ENCODE measurements at regions not wholly inside any gene's neighbourhood (a gene's known extent, or its start where the extent isn't known, plus 50 kb on each side); places are given as distances from the start of the nearest gene placed in this dataset.

DNA sequence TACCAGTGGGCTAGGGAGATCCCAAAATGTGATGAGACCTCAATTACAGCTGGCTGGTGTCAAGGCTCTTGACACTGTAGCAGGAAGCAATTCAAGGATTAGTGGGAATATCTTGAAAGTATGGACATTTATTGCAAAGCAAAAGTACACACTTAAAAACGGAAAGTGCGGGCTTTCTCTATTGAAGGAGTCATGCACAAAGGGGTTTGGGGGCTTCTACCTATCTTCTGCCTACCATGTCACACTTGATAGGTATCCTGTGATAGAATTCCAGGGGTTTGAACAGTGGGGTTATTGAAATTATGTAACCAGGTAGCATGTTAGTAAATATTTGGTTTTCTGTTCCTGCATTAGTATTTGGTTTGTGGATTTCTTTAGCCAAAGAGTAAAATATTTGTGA lies 1652.1 kb upstream of the DDX18 start:
- DNase-seq (ENCODE audit: low read depth, low spot score) (no peak), ATAC-seq (no peak), FAIRE-seq (no peak)
- BruUV-seq (replicated peaks), result no TSS peak
- in situ Hi-C loops (cut with MboI) (no loop called here), intact Hi-C loops (cut with micrococcal nuclease; ENCODE audit: unreplicated experiment) (no loop called here)
- ChIA-PET CTCF (no interaction called here), SMC1A (ENCODE audit: uncharacterized antibody, unreplicated experiment) (no interaction called here), POLR2A (no interaction called here), RAD21 (ENCODE audit: unreplicated experiment) (no interaction called here)
- Histone ChIP-seq H3K36me3 (ENCODE audit: control insufficient read depth in 2 of 2, insufficient read depth in 2 of 2, low read length in 1 of 2) (no peaks in the 10 kb centered on the region), H3K4me3 (no peak overlapping the region), H3K27me3 (replicated peaks in 1 of 2; ENCODE audit: control insufficient read depth in 2 of 2, insufficient read depth in 2 of 2, low read length in 1 of 2) (no peaks in the 10 kb centered on the region), H2AFZ (ENCODE audit: control insufficient read depth, low read depth, low read length) (no peak overlapping the region), H3K27ac (ENCODE audit: control insufficient read depth, insufficient read depth) (no peak overlapping the region), H4K20me1 (ENCODE audit: control insufficient read depth, insufficient read depth) (no peaks in the 10 kb centered on the region), H3K79me2 (ENCODE audit: control insufficient read depth, insufficient read depth, low read length) (no peaks in the 10 kb centered on the region), H3K9me3 (replicated peaks; ENCODE audit: control insufficient read depth, insufficient read depth, low read length) (no peaks in the 10 kb centered on the region), H3K4me1 (ENCODE audit: control insufficient read depth, insufficient read depth, low read length) (no peaks in the 10 kb centered on the region), H3K4me2 (ENCODE audit: control insufficient read depth, insufficient read depth) (no peak overlapping the region), H3K9ac (ENCODE audit: control insufficient read depth, insufficient read depth, low read length) (no peak overlapping the region)
- 27% methylated on average over 2 of the region's 2 CpGs for WGBS (ENCODE audit: insufficient coverage, insufficient replicate concordance, low lambda C conversion rate, missing lambda C conversion rate)
- no peak for TF ChIP-seq NBN (IDR thresholded peaks at IDR 0.05)
- TF ChIP-seq, protein P1, sequence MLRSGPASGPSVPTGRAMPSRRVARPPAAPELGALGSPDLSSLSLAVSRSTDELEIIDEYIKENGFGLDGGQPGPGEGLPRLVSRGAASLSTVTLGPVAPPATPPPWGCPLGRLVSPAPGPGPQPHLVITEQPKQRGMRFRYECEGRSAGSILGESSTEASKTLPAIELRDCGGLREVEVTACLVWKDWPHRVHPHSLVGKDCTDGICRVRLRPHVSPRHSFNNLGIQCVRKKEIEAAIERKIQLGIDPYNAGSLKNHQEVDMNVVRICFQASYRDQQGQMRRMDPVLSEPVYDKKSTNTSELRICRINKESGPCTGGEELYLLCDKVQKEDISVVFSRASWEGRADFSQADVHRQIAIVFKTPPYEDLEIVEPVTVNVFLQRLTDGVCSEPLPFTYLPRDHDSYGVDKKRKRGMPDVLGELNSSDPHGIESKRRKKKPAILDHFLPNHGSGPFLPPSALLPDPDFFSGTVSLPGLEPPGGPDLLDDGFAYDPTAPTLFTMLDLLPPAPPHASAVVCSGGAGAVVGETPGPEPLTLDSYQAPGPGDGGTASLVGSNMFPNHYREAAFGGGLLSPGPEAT (IDR thresholded peaks at IDR 0.05; ENCODE audit: low read depth), result no peak
- no peak for TF ChIP-seq KAT2A (conservative IDR thresholded peaks at IDR 0.05; ENCODE audit: control insufficient read depth, low read depth, low read length)
- TF ChIP-seq, protein P2, sequence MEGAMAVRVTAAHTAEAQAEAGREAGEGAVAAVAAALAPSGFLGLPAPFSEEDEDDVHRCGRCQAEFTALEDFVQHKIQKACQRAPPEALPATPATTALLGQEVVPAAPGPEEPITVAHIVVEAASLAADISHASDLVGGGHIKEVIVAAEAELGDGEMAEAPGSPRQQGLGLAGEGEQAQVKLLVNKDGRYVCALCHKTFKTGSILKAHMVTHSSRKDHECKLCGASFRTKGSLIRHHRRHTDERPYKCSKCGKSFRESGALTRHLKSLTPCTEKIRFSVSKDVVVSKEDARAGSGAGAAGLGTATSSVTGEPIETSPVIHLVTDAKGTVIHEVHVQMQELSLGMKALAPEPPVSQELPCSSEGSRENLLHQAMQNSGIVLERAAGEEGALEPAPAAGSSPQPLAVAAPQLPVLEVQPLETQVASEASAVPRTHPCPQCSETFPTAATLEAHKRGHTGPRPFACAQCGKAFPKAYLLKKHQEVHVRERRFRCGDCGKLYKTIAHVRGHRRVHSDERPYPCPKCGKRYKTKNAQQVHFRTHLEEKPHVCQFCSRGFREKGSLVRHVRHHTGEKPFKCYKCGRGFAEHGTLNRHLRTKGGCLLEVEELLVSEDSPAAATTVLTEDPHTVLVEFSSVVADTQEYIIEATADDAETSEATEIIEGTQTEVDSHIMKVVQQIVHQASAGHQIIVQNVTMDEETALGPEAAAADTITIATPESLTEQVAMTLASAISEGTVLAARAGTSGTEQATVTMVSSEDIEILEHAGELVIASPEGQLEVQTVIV (IDR thresholded peaks at IDR 0.05; ENCODE audit: borderline replicate concordance, partially characterized antibody), result no peak
- no peak for TF ChIP-seq BMI1 (IDR thresholded peaks at IDR 0.05; ENCODE audit: borderline replicate concordance)

All from GM12878 (cell line).